ENCODE measurements at regions not wholly inside any gene's neighbourhood (a gene's known extent, or its start where the extent isn't known, plus 50 kb on each side); places are given as distances from the start of the nearest gene placed in this dataset.

GRCh38 chr16:55175389-55175788 is 148.6 kb upstream of the IRX6 start:
- DNase-seq, result no peak
- no peaks in the 10 kb centered on the region for H3K4me1 ChIP-seq
- no peaks in the 10 kb centered on the region for H3K9me3 ChIP-seq
- TF ChIP-seq, protein P1, sequence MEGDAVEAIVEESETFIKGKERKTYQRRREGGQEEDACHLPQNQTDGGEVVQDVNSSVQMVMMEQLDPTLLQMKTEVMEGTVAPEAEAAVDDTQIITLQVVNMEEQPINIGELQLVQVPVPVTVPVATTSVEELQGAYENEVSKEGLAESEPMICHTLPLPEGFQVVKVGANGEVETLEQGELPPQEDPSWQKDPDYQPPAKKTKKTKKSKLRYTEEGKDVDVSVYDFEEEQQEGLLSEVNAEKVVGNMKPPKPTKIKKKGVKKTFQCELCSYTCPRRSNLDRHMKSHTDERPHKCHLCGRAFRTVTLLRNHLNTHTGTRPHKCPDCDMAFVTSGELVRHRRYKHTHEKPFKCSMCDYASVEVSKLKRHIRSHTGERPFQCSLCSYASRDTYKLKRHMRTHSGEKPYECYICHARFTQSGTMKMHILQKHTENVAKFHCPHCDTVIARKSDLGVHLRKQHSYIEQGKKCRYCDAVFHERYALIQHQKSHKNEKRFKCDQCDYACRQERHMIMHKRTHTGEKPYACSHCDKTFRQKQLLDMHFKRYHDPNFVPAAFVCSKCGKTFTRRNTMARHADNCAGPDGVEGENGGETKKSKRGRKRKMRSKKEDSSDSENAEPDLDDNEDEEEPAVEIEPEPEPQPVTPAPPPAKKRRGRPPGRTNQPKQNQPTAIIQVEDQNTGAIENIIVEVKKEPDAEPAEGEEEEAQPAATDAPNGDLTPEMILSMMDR (IDR thresholded peaks at IDR 0.05; ENCODE audit: low read depth, low read length), result no peak
- no peaks in the 10 kb centered on the region for H3K36me3 ChIP-seq
- H3K4me3 ChIP-seq (ENCODE audit: low read depth, low read length), result no peak overlapping the region
- H3K27me3 ChIP-seq, result no peaks in the 10 kb centered on the region

DNA sequence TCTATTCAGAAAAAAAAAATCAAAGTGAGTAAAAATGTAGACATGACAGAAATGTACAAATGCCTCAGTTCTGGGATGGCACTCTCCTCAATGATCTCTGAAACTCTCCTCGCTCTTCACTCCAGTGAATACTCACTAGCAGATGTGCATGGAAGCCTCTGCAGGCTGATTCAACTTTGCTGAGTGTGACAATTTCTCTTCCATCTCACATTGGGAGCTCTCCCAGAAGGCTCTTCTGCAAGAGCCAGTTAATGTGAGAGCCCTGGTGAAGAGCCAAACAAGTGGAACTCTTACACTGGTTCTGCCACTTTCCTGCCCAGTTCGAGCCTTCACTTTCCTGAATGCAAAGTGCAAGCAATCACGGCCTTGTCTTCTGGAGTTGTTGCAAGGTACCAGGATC is 147.1 kb upstream of the IRX6 start:
- DNase-seq, result no peak
- Histone ChIP-seq H3K4me1 (no peaks in the 10 kb centered on the region), H3K36me3 (no peaks in the 10 kb centered on the region), H3K9me3 (no peaks in the 10 kb centered on the region), H3K27me3 (no peaks in the 10 kb centered on the region), H3K4me3 (ENCODE audit: low read depth, low read length) (no peak overlapping the region)
- TF ChIP-seq, protein P1 (IDR thresholded peaks at IDR 0.05; ENCODE audit: low read depth, low read length), result no peak

GRCh38 chr16:55179411-55179810 is 144.6 kb upstream of the IRX6 start:
- Histone ChIP-seq H3K4me1 (no peaks in the 10 kb centered on the region), H3K36me3 (no peaks in the 10 kb centered on the region), H3K9me3 (no peaks in the 10 kb centered on the region), H3K27me3 (no peaks in the 10 kb centered on the region), H3K4me3 (ENCODE audit: low read depth, low read length) (no peak overlapping the region)
- no peak for DNase-seq
- TF ChIP-seq, protein P1 (IDR thresholded peaks at IDR 0.05; ENCODE audit: low read depth, low read length), result no peak

GRCh38 chr16:55179852-55180585 is 144.0 kb upstream of the IRX6 start:
- no peaks in the 10 kb centered on the region for H3K4me1 ChIP-seq
- DNase-seq, result no peak

GRCh38 chr16:55184052-55184451 is 140.0 kb upstream of the IRX6 start:
- TF ChIP-seq, protein P1 (IDR thresholded peaks at IDR 0.05; ENCODE audit: low read depth, low read length), result no peak

More at GRCh38 chr16:55179852-55180585, 144.0 kb upstream of the IRX6 start:
- Histone ChIP-seq H3K4me3 (ENCODE audit: low read depth, low read length) (no peak overlapping the region), H3K9me3 (no peaks in the 10 kb centered on the region), H3K27me3 (no peaks in the 10 kb centered on the region), H3K36me3 (no peaks in the 10 kb centered on the region)
- TF ChIP-seq, protein P1 (IDR thresholded peaks at IDR 0.05; ENCODE audit: low read depth, low read length), result no peak

GRCh38 chr16:55184619-55185018 is 139.4 kb upstream of the IRX6 start:
- TF ChIP-seq, protein P1 (IDR thresholded peaks at IDR 0.05; ENCODE audit: low read depth, low read length), result no peak
- no peaks in the 10 kb centered on the region for H3K36me3 ChIP-seq
- no peaks in the 10 kb centered on the region for H3K9me3 ChIP-seq
- H3K27me3 ChIP-seq, result peaks cover 13% of the 10 kb centered on the region
- H3K4me3 ChIP-seq (ENCODE audit: low read depth, low read length), result no peak overlapping the region
- DNase-seq, result no peak
- H3K4me1 ChIP-seq, result no peaks in the 10 kb centered on the region

More at GRCh38 chr16:55184052-55184451, 140.0 kb upstream of the IRX6 start:
- no peaks in the 10 kb centered on the region for H3K4me1 ChIP-seq
- no peak for DNase-seq
- no peaks in the 10 kb centered on the region for H3K36me3 ChIP-seq
- H3K9me3 ChIP-seq, result no peaks in the 10 kb centered on the region
- H3K4me3 ChIP-seq (ENCODE audit: low read depth, low read length), result no peak overlapping the region
- H3K27me3 ChIP-seq, result peaks cover 10% of the 10 kb centered on the region
